NCI-H524 treated with DMSO at 0.1 percent for 48 hours (cell line): ENCODE measurements at regions not wholly inside any gene's neighbourhood (a gene's known extent, or its start where the extent isn't known, plus 50 kb on each side); places are given as distances from the start of the nearest gene placed in this dataset.

Experiments used
- DNase-seq: peaks from one replicate; lab custom pipeline; 2025; lab: John Stamatoyannopoulos, UW

DNA sequence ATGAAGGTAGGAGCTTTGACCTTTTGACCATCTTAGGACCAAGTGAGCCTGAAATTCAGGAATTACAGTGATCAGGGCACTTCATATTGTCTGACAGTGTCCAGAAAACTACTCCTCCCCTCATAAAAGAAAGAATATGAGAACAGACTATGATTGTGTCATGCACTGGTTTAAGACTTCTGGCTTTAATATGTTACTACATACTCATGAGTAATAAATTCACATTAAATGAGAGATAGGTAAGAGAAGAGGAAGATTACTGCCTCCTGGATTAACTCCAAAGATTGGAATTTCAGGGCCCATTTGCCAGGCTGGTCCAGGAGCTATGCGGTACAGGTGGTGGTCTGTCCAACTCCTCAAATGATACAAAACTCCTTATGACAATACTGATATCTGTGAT lies 213.5 kb upstream of the ADRA1B start:
- no peak for DNase-seq

DNA sequence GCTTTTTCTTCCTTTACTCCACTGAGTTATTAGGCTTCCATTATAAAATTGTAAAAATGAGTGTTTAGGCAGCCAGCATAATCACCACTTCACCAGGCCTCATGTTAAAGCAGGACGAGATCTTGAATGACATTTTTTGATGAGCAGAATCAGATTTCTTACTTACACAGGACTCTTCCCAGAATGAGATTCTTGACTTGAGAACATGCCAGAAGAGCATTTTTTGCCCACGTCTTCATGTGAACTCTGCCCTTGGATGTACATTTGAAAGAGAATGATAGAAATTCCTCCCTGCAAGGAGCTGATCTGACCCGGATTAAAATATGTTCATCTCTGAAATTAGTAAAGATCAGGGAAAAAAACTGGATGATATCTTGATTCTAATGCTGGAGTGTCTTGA lies 212.1 kb upstream of the ADRA1B start:
- DNase-seq: no peak

DNA sequence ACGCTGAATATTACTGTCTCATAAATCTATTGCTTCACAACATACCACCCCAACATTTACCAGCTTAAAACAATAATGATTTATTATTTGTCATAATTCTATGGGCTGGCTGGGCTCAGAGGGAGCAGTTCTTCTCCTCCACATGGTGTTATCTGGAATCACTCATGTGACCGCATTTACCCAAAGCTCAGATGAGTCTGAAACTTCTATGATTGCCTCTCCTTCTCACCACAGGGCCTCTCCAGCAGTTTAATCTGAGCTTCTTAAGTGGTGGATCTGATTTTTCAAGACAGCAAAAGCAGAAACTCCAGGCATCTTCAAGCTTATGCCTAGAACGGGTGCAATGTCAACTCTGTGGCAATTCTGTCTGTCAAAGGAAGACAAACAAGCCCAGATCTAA lies 210.3 kb upstream of the ADRA1B start:
- no peak for DNase-seq

DNA sequence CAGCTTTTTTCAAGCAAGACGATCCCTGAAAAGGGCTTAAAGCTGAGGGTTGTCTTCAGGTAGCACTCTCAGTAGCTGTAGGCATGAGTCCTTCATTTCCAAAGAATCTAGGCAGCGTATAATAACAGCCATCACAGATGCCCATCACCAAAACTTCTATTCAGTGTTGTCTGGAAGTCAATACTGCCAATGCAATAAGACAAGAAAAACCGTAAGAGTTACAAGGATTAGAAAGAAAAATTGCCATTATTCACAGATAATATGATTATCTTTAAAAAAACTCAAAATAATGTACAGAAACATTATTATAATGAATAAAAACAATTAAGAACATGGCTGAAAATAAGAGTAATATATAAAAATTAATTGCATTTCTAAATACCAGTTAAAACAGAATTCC lies 208.2 kb upstream of the ADRA1B start:
- no peak for DNase-seq

DNA sequence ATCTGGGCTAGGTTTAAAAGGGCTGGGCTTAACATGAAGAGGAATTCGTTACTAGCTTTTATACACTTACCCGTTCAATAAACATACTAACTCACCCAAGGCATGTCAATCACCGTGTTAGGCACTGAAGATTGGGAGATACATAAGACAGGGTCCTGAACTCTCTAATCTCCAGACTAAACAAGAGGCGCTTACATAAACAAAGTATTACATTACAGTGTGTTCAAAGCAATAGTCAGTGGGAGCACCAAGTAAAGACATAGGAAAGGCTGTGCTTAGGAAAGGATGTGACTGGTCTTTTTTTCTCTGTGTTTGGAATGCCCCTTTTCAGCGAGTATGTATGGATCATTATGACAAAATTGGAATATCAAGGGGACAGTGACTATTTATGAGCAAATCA lies 203.6 kb upstream of the ADRA1B start:
- DNase-seq: no peak

DNA sequence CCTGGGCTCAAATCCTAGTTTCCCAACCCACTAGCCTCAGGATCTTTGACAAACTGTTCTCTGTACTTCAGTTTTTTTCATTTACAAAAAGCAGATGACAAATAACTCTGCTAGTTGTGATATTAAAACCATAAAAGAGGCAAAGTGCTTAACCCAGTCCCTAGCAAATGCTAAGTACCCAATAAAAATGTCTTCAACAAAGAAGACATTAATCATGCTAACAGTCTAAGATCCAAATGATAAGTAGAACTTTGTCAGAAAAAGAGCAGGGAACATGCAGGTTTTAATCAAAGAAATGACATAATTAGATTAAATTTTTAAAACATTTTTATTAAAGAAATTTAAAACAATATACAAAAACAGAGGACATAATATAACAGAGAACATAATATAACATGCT lies 203.0 kb upstream of the ADRA1B start:
- DNase-seq: no peak

DNA sequence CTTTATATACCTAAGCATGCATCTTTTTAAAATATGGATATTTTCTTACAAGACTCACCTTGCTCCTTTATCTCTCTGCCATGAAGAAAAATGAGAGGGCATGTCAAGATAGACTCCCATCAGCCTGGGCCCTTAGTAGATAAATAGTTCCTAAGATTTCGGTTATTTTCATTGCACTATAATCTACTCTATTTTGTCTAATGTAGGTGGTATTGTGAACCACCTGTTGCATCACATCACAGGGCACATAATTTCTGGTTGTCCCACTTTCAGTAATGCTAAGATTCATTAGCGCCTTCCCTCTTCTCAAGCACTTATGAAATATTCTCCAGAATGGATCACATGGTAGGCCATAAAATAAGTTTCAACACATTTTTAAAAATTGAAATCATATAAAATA lies 202.5 kb upstream of the ADRA1B start:
- DNase-seq: no peak

DNA sequence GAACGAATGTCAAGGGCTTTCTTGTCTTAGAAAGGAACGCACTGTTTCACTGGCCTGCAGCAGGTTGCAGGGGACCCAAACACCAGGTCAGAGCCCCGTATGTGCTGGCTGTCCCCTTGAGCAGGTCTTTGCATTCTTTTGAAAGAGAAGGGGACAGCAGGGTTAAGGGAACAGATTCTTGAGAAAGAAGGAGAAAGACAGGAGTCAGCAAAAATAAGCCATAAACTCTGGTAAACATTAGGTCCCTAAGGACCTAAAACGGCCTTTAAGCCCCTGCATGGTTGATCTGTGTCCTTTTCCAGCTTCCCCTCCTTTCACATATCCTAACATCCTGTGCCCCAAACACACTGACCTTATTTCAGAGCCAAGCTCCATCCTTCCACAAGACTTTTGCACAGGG lies 190.8 kb upstream of the ADRA1B start:
- DNase-seq: no peak

DNA sequence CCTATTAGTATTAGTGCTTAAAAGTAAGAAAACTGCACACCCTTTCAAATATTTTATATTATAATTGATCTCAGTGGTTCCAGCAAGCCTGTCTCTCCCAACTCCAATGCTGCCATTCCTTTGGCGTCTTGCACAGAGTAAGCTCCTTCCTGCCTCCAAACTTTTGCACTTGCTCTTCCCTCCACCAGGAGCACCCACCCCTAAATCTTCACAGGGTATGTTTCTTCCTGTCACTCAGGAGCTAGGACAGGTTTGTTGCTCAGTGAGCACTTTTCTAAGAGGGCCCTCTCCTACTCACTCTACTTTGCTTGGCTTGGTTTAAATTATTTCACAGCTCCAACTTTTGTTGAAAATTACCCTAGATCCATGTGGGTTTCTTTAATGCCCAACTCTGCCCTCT lies 189.1 kb upstream of the ADRA1B start:
- no peak for DNase-seq

DNA sequence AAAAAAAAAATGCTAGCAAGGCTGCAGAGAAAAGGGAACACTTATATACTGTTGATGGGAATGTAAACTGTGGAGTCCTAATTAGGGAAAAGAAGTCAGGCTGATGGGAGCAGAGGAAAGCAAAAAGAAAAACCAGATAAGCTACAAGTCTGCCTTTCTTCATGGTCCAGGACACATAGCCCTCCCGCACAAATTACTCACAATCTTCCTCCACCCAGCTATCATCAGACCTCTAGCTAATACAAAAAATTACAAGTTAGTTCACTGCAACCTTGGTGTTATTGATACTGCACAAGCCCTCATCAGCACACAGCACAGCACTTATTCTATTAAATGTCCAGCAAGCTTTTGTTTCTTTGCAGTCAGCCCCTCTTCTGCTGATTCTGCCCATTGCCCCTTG lies 186.0 kb upstream of the ADRA1B start:
- DNase-seq: no peak

DNA sequence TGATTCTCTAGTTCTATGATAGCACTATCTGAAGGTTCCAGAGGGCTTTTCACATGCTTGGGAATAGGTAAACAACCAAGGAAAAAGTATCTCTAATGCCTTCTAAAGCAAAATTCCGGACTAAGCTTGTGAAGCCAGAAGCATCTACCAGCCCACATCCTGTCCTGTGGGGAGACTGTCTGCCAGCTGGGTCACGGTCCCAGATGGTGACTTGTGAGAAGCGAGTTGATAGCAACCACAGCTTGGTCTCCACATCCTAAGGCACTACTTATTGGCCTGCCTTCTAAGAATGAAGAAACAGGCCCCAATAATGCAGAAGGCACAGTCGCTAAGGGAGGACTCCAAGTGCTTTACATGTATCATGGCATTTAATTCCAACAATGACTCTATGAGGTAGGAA lies 184.1 kb upstream of the ADRA1B start:
- DNase-seq: no peak

DNA sequence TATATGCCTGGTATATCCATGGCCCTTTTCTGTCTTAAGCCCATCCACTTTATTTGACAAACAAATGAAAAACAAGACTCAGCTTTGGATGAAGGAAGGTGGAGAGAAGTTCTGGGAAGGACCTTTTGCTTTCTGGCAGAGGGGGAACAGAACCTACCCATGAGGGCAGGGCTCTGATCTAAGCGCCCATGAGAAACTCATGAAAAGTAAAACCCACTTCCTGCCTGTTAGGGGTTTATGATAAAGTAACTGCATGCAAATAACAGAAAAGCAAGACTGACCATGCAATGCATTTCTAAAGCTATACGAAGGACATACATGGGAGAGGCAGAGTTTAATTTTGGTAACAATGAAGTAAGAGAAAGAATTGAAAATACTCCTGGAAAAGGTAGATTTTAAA lies 181.9 kb upstream of the ADRA1B start:
- no peak for DNase-seq

DNA sequence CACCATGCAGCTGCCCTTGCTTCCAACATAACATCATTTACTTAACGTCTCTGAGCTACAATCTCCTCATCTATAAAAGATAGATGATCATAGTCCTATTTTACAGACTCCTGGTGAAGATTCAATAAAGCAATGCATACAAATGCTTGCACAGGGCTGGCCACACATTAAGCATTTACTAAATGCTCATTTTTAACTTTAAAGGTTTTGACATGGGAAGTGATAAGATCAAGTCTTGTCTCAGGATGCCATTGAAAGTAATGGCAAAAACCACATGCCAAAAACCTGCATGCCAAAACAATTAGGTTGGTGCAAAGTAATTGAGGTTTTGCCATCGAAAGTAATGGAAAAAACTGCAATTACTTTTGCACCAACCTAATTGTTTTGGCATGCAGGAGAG lies 181.2 kb upstream of the ADRA1B start:
- DNase-seq: no peak

DNA sequence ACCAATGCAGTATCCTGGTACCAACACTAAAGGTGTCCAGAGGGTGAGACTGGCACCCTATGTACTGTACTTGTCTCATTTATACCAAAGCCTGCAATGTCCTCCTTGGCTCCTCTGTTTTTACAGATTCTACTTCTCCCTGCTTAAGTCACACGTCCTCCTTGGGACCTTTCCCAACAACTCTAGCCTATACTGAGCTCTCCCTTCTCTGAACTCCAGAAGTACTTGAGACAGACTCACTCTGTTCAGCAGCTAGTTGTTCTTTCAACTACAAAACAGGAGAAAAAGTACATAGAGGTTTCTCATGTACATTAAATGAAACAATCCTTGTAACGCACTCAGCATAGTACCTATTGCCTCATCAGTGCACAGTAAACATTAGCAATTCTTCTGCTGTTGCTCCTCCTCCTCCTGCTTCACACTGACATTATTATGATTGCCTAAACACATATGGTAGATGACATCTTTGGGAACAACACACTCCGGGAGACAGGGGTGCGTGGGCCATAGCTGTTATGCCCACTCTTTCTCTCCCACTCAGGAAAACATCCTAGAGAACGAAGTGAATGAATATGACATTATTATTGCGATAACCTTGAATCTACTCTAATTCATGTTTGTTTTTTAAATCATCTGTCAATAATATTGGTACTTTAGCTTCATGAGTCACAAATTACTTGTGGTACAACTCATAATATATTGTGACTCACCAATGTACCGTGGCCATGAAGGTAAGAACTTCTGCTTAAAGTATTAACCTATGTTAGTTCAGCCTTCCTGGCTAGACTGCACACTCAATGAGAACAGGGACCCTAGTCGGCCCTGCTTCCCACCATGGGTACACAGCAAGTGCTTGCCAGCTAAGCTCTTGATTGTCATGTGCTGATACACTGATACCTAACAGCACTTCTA lies 180.3 kb upstream of the ADRA1B start:
- no peak for DNase-seq

DNA sequence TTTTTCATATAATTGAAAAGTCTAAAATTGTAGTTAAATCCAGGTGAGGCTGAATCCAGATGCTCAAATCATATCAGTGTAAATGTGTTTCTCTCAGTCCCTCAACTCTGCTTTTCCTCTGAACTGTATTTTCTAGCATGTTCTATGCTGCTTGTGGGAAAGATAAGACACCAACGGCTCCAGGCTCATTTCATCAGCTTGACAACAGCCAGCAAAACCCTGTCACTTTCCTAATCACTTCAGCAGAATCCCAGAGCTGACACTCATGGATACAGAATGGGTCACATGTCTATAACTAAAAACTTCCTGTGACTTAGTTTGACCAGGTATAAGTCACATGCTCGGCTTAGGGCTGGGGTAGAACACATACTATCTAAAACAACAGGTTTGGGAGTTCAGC lies 179.4 kb upstream of the ADRA1B start:
- no peak for DNase-seq

DNA sequence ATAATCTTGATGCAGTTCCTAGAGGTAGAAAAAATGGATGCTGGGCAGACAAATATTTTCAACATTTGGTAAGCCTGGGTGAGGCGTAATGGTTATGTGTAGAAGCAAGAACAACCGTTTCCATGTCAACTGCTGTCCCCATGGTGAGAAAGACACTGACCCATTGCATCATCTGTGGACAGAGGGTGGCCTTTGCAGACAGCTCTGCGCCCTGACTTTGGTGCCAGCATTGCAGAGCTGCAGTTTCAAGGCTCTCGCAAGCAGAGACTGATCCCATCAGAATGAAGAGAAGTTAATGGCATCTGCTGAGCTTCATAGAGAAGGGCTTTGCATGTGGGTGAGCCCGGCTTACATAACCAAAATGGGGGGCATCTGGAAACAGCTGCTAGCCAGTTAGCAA lies 179.0 kb upstream of the ADRA1B start:
- no peak for DNase-seq

DNA sequence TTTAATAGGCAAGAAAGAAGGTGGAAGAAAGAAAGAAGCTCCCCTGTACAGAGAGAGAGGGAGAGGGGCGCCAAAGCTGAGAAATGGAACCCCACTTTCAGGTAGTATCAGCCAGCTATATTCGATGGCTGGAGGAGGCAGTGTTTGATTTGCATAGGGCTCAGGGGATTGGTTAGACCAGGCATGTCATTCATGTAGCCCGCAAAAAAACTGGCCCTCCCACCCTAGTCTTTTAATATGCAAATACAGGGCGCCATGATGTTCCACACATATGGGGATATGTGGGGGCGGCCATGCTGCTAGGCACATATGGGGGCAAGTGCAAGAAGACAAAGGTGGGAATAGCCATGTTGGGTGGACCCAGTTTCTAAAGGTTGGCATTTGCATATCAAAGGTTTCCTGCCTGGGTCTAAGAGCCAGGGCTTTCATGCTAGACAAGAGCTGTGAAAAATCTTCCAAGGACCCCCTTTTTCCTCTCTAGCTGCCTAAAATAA lies 174.4 kb upstream of the ADRA1B start:
- no peak for DNase-seq

DNA sequence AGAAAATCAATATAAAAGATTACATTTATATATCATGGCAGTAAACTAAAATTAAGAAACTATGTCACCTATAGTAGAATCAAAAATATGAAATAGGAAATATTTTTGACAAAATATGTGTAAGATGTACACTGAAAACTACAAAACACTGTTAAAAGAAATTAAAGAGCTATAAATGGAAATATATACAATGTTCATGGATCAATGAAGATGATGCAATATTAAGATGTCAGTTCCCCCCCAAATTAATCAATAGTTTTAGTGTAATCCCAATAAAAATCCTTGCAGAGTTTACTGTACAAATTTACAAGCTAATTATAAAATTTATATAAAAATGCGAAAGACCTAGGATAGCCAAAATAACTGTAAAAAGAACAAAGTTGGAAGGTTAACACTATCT lies 173.0 kb upstream of the ADRA1B start:
- no peak for DNase-seq

DNA sequence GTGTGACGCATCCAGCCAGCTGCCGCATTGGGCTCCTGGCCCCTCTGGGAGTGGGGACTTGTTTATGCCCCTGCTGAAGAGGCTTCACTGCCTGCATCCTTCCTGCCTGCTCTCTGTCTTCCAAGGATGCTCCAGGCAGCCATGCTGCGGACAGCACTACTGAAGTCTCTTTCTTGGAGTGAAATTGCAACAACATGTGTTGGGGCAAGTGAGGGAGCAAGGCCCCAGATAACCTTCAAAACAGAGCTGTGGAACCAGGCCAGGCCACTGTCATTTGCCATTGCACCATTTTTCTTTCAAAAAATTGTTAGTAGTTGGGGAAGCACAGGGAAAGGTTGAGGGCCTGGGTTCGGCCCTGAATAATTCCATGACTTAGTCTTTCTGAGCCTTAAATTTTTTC lies 169.6 kb upstream of the ADRA1B start:
- DNase-seq: no peak

DNA sequence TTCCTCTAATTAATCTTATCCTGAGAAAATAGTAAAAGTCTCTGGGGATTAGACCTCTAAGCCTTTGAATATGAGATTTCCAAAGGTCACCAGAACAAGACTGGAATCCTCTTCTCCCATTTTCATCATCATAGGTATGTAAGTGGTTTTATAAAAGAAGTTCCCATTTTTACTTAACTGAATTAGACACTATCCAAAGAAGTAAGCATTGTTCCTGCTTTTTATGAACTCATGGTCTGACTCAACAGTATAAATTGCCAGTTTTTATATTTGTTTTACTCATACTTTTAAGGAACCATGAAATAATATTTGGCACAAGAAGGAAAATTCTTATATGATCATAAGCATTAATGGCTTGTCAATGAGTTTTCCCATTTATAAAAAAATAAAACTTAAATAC lies 167.1 kb upstream of the ADRA1B start:
- no peak for DNase-seq

DNA sequence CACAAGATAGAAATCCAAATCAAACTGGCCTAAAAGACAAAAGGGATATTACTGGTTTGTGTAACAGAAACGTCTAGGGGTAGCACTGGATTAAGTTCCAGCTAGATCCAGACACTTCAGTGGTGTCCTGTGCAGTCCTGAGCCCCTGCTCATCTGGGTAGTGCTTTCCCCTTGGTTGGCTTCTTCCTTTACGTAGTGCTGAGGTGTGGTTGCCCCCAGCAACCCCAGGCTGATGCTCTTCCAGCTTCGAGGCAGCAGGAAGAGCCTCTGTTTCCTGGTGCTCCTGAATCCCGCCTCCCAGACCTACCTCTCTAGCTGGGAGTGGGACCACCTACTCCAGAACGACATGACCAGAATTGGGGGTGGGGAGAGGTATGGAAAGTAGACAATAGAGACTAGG lies 166.1 kb upstream of the ADRA1B start:
- no peak for DNase-seq

DNA sequence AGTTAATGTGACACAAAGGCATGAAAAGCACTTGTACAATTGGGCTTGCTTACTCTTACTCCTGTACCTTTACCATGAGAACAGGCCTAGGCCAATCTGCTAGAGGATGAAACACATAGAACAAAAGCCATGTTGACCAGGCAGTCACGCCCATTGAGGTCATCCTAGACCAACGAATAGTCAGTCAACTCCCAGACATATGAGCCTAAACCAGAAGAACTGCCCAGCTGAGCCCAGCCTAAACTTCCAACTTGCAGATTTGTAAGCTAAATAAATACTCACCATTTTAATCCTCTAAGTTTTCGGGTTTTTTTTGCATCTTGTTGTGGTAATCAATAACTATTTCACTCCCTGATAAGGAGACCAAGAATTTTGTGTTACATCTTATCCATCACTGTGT lies 164.8 kb upstream of the ADRA1B start:
- DNase-seq: no peak

DNA sequence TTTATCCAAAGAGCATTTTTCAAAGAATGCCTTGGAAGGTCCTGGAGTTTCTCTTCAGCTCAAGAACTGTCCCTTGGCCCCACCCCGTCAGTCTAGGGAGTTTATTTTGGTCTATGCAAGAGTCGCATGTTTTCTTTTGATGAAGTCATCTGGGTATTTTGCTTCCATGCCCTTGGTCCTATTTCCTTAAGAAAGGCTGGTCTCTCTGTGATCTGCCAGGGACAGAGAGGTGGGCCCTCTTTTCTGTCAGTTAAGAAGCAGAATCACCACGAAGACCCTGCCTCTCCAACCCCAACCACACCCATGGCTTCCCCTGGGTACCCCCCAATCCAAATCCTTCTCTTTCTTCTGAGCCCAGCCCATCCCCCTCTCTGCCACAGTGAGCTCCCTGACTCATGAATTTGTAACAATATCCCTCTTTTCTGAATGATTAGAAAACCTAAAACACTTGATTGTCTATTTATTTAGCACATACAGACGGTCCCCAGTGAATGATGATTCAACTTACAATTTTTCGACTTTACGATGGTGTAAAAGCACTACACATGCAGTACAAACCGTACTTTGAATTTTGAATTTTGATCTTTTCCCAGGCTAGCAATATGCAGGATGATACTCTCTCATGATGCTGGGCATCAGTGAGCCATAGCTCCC lies 163.5 kb upstream of the ADRA1B start:
- no peak for DNase-seq

DNA sequence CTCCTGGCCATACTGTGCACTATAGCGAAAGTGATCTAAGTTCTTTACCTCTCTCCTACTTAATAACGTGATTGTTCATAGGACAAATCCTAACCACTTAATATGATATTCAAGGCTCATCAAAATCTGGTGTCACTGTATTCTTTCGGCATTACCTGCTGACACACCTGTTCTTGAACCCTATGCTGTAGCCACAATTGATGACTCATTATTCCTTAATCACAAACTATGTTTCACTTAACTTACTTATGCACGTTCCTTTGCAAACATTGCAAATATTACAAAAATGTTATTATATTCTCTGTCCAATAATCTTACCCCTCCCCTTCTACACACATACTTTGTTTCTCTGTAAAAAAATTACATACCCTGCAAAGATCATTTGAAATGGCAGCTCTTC lies 158.1 kb upstream of the ADRA1B start:
- no peak for DNase-seq
